Suppressor macrophage treated with lipopolysaccharide for 4 hours (primary cell): ENCODE measurements at regions not wholly inside any gene's neighbourhood (a gene's known extent, or its start where the extent isn't known, plus 50 kb on each side); places are given as distances from the start of the nearest gene placed in this dataset.
"Not testable (repeated sequence)": the region's sequence is repeated elsewhere in the genome, so short reads cannot be mapped to it uniquely, and the experiment has no call there.

Source experiments
- DNase-seq: peaks from one replicate; pipeline ENCODE4 v3.0.0-alpha.2; 2020

DNA sequence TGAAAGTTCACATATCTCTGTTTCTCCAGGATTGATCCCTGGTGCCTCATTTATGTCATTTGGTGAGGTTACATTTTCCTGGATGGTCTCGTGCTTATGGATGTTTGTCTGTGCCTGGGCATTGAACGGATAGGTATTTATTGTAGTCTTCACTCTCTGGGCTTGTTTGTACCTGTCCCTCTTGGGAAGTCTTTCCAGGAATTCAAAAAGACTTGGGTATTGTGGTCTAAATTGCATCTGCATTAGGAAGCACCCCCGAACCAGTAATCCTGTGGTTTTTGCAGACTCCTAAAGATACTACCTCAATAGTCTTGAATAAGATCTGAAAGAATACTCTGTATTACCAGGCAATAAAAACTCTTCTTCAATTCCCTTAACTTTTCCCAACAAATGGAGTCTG, 720.8 kb downstream of the SLC6A15 start:
- no peak for DNase-seq

DNA sequence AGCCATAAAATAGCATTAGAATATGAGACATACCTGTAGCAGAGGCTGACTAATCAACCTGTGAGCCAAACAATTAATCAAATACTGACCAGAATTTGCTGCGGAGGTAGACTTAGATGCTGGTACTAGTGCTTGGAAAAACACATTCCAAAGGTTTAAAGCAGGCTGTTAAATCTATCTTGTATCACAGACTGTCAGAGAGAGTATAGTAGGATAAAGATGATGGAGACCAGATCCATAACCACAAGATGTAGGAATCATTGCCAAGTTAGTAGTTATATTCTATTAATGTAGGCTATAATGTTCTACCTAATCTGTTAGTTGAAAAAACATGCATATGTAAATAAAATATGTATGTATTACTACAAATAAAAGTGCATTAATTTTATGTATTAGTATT, 726.2 kb downstream of the SLC6A15 start:
- no peak for DNase-seq

DNA sequence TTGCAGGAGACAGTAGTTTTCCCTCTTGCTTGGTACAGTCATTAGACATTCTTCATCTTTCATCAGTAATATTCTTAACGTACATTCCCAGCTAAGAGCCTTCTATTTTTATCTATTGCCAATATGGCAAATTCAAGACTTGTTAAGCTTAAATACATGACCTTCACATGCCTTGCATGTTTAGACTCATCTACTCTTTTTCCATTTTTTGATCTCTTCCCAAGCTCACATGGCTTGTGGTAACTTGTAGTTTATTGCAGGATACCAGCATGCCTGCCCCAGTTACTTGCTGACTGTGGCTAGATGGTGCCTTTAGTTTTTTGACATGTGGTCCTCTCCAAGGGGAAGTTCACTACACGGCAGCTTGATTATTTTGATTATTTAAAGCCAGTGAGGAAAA, 729.0 kb downstream of the SLC6A15 start:
- no peak for DNase-seq

DNA sequence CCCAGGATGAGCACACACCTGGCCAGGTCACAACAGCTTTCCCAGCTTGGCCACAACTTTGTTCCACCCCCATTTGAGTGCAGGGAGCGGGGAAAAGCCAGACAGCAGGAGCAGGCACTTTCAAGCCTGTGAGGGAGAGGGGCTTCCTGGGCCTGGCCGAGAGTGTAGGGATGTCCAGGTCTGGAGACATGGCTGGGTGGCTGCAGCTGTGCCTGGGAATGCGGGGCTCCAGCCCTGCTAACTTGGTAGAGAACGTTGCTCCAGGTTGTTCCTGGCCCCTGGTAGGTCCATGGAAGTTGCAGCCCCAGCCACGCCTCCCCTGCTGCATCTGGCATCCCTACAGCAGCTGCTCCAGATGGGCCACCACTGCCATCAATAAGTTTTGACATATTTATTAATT, 738.5 kb downstream of the SLC6A15 start:
- no peak for DNase-seq

DNA sequence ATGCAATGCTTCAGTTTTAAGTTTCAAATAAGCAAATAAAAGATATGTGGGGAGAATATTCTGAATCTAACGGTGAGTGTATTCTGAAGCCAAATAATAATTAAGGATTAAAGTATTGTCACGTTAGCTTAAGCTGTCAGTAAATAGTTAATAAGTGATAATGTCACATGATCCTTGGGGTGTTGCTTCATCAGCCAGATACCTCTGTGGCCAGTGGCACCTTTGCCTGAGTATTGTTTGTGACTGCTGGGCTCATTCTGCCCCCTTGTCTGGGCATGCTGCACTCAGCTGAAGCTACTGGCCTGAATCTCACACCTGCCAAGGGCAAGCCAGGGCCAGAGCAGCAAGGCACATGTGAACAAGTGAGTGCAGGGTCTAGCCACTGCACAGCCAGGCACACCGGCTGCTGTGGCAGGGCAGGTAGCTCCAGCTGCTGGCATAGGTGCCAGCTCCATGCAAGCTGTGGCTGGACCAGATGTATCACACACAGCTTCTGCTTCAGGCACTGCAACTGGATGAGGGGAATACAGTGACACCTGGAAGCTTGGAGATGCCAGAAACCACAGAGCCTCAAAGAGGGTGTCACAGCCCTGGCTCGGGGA, 739.7 kb downstream of the SLC6A15 start:
- no peak for DNase-seq

DNA sequence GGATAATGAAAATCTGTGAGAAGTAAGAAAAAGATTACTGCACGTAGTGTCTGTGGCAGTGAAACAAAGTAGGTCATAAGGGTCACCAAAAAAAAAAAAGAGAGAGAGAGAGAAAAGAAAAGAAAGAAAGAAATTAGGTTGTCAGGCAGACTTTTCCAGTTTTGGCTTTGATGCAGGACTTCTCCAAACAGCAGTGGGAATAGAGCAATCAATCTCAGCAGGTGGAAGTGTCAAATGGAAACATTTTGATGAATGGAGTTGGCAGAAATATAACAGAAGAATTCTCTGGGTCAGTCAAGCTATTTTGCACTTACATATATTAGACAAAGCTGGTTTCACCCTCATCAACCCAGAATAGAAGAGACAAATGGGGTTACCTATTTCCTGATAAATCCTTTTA, 745.8 kb downstream of the SLC6A15 start:
- DNase-seq: no peak

DNA sequence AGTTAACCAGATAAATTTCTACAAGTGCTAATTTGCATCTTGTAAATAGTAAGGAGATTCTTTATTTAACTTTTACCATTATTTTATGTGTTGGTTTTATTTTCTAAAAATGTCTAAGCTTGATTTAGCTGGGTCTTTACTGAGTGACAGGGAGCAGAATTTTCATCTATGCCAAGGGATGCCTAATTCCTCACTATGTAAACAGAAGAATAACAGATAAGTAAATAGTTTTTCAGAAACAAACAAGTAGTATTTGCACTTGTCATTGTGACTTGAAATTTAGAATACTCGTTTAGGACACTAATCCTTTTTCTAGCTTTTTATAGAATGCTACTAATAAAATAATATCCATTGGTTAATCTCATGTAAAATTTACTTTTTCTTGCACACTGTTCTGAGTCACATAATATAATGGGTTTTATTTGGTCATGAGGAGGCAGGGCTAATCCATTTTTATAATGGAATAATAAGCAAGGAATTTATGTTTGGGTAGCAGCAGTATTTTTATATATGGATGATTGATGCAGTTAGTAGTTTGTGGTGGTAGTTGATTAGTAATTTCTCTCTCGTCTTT, 746.5 kb downstream of the SLC6A15 start:
- no peak for DNase-seq

DNA sequence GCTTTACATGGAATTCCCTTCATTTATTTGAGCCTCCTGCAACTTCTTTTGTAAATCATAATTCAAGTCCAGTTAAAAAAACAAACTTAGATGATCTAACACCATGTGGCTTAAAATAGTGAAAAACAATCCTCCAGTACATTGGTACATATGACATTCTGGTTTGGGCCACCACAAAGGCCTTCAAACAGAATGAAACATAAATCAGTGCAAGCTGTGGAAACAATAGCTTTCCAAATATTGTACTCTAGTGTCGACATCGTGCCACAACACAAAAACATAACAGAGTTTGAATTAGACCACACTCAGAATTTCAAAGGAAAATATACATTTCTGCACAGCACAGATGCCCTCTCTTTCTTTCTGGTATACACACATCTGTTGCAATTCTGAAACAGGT, 751.3 kb downstream of the SLC6A15 start:
- DNase-seq: no peak

DNA sequence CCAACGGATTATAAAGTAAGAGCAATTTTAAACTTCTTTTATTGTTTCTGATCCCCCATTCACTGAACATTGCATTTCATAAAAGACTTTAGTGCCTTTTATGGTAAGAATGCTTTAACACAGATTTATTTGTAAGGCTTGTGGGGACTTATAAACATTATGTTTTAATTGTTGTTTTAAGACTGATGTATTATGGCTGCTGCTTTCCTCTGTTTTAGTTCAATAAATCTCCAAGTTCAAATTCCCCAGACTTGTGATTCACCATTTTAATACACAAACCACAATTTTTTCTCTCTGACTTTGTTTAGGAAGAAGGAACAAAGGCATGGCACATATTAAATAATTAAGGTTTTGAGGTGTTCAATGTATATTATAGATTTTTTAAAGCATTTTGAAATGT, 753.3 kb downstream of the SLC6A15 start:
- no peak for DNase-seq

DNA sequence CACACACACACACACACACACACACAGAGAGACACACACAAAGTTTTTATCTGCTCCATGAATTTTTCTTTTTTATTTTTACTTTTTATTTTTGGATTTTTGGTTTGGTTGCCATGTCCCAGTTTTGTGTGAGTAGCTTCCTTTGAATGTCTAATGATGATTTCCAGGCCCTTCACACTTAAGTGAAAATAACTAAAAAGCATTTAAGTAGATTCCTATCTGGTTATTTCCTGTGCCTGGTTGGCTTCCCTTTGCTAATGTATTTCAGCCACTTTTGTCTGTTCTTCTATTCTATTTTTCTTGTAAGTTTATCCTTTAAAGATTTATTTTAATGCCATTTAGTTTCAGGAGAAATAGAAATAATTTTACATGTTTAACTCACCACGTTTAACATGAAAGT, 755.4 kb downstream of the SLC6A15 start:
- DNase-seq: no peak

DNA sequence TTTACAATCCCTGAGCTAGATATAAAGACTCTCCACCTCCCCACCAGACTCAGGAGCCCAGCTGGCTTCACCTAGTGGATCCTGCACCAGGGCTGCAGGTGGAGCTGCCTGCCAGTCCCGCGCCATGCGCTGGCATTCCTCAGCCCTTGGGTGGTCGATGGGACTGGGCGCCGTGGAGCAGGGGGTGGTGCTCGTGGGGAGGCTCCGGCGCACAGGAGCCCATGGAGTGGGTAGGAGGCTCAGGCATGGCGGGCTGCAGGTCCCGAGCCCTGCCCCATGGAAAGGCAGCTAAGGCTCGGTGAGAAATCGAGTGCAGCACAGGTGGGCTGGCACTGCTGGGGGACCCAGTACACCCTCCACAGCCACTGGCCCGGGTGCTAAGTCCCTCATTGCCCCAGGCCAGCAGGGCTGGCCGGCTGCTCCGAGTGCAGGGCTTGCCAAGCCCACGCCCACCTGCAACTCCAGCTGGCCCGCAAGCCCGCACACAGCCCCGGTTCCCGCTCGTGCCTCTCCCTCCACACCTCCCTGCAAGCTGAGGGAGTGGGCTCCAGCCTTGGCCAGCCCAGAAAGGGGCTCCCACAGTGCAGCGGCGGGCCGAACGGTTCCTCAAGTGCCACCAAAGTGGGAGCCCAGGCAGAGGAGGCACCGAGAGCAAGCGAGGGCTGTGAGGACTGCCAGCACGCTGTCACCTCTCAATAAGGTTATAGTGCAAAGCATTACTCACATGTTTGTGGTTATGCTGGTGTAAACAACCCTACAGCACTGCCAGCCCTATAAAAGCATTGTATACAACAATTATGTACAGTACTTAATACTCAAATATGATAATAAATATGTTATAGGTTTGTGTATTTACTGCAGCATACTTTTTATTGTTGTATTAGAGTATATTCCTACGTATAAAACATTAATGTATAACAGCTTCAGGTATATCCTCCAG, 757.3 kb downstream of the SLC6A15 start:
- not testable (repeated sequence) for DNase-seq

DNA sequence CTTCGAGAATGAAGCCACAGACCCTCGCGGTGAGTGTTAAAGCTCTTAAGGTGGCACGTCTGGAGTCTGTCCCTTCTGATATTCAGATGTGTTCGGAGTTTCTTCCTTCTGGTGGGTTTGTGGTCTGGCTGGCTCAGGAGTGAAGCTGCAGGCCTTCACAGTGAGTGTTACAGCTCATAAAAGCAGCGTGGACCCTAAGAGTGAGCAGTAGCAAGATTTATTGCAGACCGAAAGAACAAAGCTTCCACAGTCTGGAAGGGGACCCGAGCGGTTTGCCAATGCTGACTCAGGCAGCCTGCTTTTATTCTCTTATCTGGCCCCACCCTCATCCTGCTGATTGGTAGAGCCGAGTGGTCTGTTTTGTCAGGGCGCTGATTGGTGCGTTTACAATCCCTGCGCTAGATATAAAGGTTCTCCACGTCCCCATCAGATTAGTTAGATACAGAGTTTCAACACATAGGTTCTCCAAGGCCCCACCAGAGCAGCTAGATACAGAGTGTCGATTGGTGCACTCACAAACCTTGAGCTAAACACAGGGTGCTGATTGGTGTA, 758.1 kb downstream of the SLC6A15 start:
- DNase-seq: not testable (repeated sequence)

DNA sequence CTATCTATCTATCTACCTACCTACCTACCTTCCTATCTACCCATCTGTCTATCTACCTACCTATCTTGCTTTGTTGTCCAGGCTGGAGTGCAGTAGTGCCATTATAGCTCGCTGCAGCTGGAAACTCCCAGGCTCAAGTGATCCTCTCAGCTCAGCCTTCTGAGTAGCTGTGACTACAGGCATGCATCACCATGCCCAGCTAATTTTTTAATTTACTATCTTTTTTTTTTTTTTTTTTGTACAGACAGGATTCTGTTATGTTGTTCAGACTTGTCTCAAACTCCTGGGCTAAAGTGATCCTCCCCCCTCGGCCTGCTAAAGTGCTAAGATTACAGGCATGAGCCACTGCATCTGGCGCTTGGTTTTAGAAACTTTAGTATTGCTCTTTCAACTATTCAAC, 762.4 kb downstream of the SLC6A15 start:
- no peak for DNase-seq

DNA sequence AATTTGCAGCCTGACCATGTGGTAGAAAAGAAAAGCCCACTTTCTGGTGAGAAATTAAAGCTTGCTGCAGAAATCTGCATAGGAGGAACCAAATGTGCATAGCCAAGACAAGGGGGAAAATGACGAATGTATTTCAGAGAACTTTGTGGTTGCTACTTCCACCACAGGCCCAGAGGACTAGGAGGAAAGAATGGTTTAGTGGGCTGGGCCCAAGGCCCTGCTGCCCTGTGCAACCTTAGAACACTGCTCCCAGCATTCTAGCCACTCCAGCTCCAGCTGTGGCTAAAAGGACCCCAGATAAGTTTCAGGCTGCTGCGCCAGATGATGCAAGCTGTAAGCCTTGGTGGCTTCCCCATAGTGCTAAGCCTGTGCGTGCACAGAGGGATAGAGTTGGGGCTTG, 764.3 kb downstream of the SLC6A15 start:
- DNase-seq: no peak

DNA sequence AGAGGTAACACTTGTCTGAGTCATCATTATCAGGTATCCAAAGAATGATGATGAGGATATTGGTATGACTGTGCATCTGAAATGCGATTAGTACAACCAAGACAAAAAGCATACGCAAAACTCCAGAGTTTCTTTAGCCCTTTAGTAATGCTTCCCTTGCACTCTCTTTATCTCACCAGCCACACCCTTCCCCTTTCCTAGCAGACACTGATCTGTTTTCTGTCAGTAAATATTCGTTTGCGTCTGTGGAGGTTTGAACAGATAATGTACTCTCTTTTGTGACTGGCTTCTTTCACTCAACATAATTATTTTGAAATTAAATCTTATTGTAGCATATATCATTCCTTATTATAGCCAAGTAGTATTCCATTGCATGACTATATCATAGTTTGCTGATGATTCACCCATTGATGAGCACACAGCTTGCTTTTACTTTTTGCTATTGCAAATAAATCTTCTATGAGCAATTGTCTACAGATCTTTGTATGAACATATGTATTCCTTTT, 775.7 kb downstream of the SLC6A15 start:
- DNase-seq: no peak

DNA sequence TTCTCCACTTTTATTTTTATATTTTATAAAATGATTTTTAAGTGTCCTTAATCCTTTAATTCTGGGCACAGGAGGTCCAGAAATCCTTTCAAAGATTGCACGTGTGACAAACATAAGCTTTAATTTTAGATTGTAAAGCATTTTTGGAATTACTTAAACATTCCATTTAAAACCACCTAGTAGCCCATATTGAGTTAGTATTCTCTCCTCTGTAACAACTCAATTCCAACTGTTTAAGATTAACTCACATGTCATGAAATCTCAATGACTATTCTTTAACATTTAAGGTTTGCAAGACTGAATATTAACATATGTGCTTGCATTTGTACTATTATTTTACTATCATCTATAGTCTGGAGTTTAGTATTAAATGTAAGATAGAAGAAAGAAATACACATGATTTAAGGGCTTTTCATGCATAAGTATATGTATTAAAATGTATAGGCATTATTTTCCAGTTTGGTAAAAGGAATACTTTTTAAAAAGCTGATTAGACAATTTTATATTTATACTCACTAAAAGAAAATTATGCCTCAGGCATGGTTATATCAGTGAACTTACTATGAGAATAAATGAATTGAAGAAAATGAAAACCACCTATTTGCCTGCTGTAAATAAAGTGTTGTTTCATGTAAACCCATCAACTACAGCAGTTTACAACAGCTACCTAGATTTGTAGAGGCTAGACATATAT, 776.9 kb downstream of the SLC6A15 start:
- no peak for DNase-seq

DNA sequence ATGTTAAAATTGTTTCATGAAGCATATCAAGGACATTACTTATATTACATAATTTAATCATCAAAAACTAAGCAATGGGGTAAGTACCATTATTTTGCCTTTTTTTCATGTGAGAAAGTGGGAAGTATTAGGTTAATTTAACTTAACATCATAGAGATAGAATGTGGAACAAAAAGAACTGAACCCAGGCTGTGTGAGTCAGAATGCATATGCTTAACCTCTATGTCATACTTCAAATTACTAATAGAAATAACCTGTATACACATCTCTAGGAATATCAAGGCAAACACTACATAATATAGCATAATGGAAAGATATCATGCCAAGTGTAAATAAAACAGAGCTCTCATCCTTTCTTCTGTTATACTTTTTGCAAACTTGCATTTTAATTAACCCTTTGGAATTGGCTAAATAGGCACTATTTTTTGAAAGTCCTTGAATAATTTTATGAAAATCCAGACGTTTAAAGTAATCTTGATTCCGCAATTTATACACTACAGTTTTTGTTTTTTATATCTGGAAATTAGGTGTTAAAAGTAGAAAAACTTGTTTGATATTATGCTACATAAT, 777.7 kb downstream of the SLC6A15 start:
- no peak for DNase-seq

DNA sequence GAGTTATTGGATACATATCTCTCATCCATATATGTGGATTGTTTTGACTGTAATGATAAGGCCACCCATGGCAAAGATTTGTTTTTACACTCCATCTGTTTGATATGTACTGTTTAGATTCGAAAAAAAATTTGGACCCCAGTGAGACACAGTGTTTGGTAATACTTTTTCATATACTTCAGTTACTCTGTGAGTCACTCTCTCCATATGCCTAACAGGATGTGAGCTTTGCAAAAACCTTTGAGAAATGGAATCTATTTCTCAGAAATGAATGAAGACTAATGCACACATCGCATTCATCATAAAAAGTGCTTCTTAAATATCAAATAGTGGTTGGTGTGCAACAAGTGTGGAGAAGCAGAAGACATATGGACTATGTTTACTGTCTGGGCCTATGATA, 781.5 kb downstream of the SLC6A15 start:
- DNase-seq: no peak

DNA sequence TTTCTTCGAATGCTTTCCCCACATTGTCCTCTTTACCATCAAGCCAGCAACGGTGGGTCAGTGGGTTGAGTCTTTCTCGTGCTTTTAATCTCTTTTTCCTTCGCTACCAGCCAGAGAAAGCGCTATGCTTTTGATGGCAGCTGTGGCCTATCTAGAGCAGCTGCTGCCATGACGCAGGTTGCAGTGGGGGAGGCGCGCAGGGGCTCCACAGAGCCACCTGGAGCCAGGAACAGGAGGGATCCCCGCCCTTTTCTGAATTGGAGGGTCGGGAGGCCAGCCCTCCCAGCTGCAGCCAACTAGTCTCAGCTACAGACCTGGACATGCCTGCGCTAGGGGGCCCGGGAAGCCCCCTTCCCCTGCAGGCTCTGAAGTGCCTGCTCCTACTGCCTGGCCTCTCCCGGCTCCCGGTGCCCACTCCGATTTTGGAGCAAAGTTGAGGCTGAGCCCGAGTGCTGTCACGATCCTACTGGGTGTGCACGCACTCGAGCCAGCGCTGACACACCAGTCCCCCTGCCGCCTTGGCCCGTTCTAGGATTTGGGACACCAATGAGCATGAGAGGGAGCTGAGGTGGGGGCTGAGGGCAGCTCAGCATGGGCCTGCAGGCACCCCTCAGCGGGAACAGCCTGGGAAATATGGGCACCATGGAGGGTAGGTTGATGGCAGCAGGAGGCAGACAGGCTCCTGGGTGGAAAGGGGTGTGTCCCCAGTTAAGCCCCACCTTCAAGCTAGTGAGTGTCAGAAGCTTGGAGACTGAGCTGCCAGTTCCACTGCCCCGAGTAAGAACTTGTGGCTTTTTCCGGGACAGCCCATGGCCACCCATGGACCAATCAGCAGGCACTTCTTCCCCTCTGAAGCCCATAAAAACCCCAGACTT, 784.2 kb downstream of the SLC6A15 start:
- DNase-seq: no peak

DNA sequence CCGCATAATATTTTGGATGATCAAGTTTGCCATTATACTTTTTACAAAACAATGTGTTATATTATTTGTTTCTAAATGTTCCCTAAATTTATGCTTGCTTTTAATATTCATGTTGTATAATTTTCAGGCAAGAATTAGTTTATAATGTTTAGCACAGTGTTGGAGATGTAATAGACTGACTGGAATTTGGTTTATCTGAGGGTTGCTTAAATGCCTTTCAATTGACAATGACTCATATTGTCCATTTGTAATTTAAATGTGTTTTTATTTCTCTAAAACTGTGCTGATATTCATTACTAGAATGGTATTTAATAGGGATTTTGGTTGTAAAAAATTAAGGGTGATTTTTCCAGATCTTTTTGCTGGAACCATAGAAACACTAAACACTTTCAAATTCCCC, 788.4 kb downstream of the SLC6A15 start:
- DNase-seq: no peak

DNA sequence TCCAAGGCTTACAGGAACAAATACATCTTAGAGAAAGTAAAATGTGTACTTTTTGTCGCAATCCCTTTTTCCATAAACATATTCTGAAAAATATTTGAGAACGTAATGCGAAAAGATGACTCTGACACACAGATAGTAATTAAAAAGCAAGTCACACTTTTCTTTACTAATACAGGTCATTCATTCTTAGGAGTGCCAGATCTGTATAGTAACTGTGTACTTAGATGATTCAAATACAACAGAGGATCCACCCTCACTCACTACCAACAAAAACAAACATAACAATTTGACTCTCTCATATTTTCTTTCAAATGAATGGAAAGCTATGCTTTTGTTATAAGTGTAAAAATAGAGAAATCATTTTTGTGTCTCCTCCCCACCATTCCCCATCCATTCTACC, 795.4 kb downstream of the SLC6A15 start:
- DNase-seq: no peak

DNA sequence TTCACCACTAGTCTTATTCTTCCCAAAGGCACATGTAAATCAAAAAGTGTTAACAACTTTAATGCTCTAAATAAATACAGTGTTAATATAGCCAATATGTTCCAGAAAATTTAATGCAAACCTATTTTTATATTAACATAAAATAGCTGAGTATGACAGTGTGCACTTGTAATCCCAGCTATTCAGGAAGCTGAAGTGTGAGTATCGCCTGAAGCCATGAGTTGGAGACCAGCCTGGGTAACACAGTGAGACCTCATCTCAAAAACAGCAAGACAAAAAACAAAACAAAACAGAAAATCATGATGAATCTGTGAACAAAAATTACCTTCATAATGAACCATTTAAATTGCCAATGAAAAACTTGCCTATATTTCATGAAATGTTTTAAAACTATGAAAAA, 798.9 kb downstream of the SLC6A15 start:
- DNase-seq: no peak
